HEK293T (cell line): ENCODE measurements at regions not wholly inside any gene's neighbourhood (a gene's known extent, or its start where the extent isn't known, plus 50 kb on each side); places are given as distances from the start of the nearest gene placed in this dataset.

Experiments
- CTCF ChIA-PET: fragments of 350-600 bp; formaldehyde crosslinking; extraction: SDS; loops from one replicate; lab custom pipeline; 2021; ENCODE audit warnings: antibody characterized with exemption, inconsistent platforms; lab: Yijun Ruan, JAX
- POLR2A ChIA-PET: fragments of 350-600 bp; formaldehyde crosslinking; extraction: SDS; loops from one replicate; lab custom pipeline; 2020; ENCODE audit warnings: antibody characterized with exemption, inconsistent platforms; lab: Yijun Ruan, JAX
- DNase-seq: peaks from one replicate; pipeline ENCODE4 v3.0.0; 2012; ENCODE audit warnings: mixed read lengths; ENCODE audit errors: extremely low spot score
- ARNT ChIP-seq: fragments of 450-650 bp; IDR thresholded peaks from 2 replicates; pipeline ENCODE4 v1.6.1; 2017; ENCODE audit warnings: mild to moderate bottlenecking
- BHLHE40 ChIP-seq: fragments of 450-650 bp; IDR thresholded peaks from 2 replicates; pipeline ENCODE4 v1.6.1; 2016; ENCODE audit warnings: mild to moderate bottlenecking, moderate library complexity, borderline replicate concordance
- CTBP1 ChIP-seq: fragments of 450-650 bp; IDR thresholded peaks from 2 replicates; pipeline ENCODE4 v1.6.1; 2016; ENCODE audit warnings: borderline replicate concordance
- ELF4 ChIP-seq: fragments of 450-650 bp; IDR thresholded peaks from 2 replicates; pipeline ENCODE4 v1.6.1; 2017; ENCODE audit warnings: antibody characterized with exemption
- FOXA1 ChIP-seq: fragments of 450-650 bp; IDR thresholded peaks from 2 replicates; pipeline ENCODE4 v1.6.1; 2016; ENCODE audit warnings: mild to moderate bottlenecking
- FOXK2 ChIP-seq: fragments of 450-650 bp; IDR thresholded peaks from 2 replicates; pipeline ENCODE4 v1.6.1; 2016; ENCODE audit warnings: mild to moderate bottlenecking
- FOXM1 ChIP-seq: fragments of 450-650 bp; IDR thresholded peaks from 2 replicates; pipeline ENCODE4 v1.6.1; 2017; ENCODE audit warnings: mild to moderate bottlenecking, borderline replicate concordance
- HDGF ChIP-seq: fragments of 450-650 bp; IDR thresholded peaks from 2 replicates; pipeline ENCODE4 v1.6.1; 2017; ENCODE audit warnings: antibody characterized with exemption, borderline replicate concordance
- L3MBTL2 ChIP-seq: fragments of 450-650 bp; conservative IDR thresholded peaks from 2 replicates; pipeline ENCODE4 v1.6.1; 2016; ENCODE audit warnings: mild to moderate bottlenecking
- LEF1 ChIP-seq: fragments of 450-650 bp; IDR thresholded peaks from 2 replicates; pipeline ENCODE4 v1.6.1; 2017; ENCODE audit warnings: mild to moderate bottlenecking, borderline replicate concordance
- NFRKB ChIP-seq: fragments of 450-650 bp; IDR thresholded peaks from 2 replicates; pipeline ENCODE4 v1.6.1; 2016; ENCODE audit warnings: mild to moderate bottlenecking, moderate library complexity
- PKNOX1 ChIP-seq: fragments of 450-650 bp; IDR thresholded peaks from 2 replicates; pipeline ENCODE4 v1.6.1; 2016
- SP1 ChIP-seq: fragments of 450-650 bp; IDR thresholded peaks from 2 replicates; pipeline ENCODE4 v1.6.1; 2017
- SUZ12 ChIP-seq: fragments of 450-650 bp; IDR thresholded peaks from 2 replicates; pipeline ENCODE4 v1.6.1; 2016; ENCODE audit warnings: mild to moderate bottlenecking
- TARDBP ChIP-seq: fragments of 450-650 bp; IDR thresholded peaks from 2 replicates; pipeline ENCODE4 v1.6.1; 2016
- ZNF384 ChIP-seq: fragments of 450-650 bp; IDR thresholded peaks from 2 replicates; pipeline ENCODE4 v1.6.1; 2016

DNA sequence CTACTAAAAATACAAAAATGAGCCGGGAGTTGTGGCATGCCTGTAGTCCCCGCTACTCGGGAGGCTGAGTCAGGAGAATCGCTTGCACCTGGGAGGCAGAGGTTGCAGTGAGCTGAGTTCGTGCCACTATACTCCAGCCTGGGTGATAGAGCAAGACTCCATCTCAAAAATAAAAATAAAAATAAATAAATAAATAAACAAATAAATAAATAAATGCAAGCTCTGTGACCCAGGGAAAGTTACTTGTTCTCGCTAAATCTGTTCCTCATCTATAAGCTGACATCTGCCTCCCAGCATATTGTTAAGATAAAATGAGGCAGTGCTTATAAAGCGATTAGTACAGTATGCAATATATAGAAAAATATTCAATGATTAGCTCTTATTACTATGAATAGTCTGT is 56.4 kb upstream of the STK38L start:
- DNase-seq: no peak
- ChIA-PET CTCF (no interaction called here), POLR2A (interaction anchor here (1.1 kb wide), 1 partner anchor 10 kb away, joined by 4 read pairs; no protein-coding TSS in a partner anchor)
- TF ChIP-seq PKNOX1 (no peak), ARNT (no peak), L3MBTL2 (no peak), FOXA1 (no peak), CTBP1 (no peak), ZNF384 (no peak), TARDBP (no peak), SP1 (no peak), HDGF (no peak), SUZ12 (no peak), LEF1 (no peak), ELF4 (no peak), FOXK2 (no peak), FOXM1 (no peak)

- POLR2A ChIA-PET: no interaction called here
- CTCF ChIA-PET: no interaction called here
- TF ChIP-seq L3MBTL2 (no peak), PKNOX1 (no peak), FOXA1 (no peak), BHLHE40 (no peak), ARNT (no peak), HDGF (no peak), TARDBP (no peak), SP1 (no peak), SUZ12 (no peak)
- no peak for DNase-seq
These were observed 53.3 kb upstream of the STK38L start for GRCh38 chr12:27190761-27191160.

GRCh38 chr12:27191531-27191930 is 52.6 kb upstream of the STK38L start:
- ChIA-PET CTCF (no interaction called here), POLR2A (no interaction called here)
- TF ChIP-seq PKNOX1: no peak
- no peak for TF ChIP-seq TARDBP
- no peak for TF ChIP-seq BHLHE40
- TF ChIP-seq SP1: no peak
- TF ChIP-seq ARNT: no peak
- no peak for TF ChIP-seq ZNF384
- TF ChIP-seq L3MBTL2: no peak
- no peak for DNase-seq

- no peak for DNase-seq
- CTCF ChIA-PET: no interaction called here
- POLR2A ChIA-PET: no interaction called here
- TF ChIP-seq ELF4: no peak
- TF ChIP-seq HDGF: no peak
These were observed 51.8 kb upstream of the STK38L start for GRCh38 chr12:27192118-27192802.

- TF ChIP-seq FOXK2 (no peak), NFRKB (no peak), ELF4 (no peak), BHLHE40 (no peak)
- ChIA-PET POLR2A (interaction anchor here (0.6 to 0.9 kb wide), 2 partner anchors 9 to 14 kb away, joined by 3 read pairs; no protein-coding TSS in a partner anchor), CTCF (no interaction called here)
- no peak for DNase-seq
These were observed 51.0 kb upstream of the STK38L start for GRCh38 chr12:27193106-27193505.

GRCh38 chr12:27193854-27194544 is 50.1 kb upstream of the STK38L start:
- TF ChIP-seq CTBP1 (no peak), L3MBTL2 (no peak), SP1 (no peak), FOXA1 (no peak), NFRKB (no peak)
- ChIA-PET POLR2A (interaction anchor here (0.9 kb wide), 1 partner anchor 15 kb away, joined by 3 read pairs; no protein-coding TSS in a partner anchor), CTCF (no interaction called here)
- no peak for DNase-seq
